ENCODE measurements at regions not wholly inside any gene's neighbourhood (a gene's known extent, or its start where the extent isn't known, plus 50 kb on each side); places are given as distances from the start of the nearest gene placed in this dataset.

DNA sequence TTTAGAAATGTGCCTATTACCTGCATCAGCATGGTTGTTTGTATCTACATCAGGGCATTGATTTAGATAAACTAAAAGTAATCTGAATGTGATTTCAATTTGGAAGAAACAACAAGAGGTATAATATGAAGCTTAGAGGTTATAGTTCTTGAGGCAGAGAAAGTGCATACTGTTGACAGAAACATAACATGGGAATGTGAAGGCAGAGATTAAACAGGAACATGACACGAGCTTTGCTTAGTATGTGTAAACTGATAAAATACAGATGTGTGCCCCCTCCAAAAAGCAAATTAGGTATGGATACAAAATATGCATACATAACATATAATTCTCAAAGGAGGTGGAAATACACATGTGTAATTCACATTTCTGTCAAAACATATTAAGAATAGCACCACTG lies 1180.2 kb upstream of the ADGRL3 start:
- TF ChIP-seq, protein P1, sequence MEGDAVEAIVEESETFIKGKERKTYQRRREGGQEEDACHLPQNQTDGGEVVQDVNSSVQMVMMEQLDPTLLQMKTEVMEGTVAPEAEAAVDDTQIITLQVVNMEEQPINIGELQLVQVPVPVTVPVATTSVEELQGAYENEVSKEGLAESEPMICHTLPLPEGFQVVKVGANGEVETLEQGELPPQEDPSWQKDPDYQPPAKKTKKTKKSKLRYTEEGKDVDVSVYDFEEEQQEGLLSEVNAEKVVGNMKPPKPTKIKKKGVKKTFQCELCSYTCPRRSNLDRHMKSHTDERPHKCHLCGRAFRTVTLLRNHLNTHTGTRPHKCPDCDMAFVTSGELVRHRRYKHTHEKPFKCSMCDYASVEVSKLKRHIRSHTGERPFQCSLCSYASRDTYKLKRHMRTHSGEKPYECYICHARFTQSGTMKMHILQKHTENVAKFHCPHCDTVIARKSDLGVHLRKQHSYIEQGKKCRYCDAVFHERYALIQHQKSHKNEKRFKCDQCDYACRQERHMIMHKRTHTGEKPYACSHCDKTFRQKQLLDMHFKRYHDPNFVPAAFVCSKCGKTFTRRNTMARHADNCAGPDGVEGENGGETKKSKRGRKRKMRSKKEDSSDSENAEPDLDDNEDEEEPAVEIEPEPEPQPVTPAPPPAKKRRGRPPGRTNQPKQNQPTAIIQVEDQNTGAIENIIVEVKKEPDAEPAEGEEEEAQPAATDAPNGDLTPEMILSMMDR (IDR thresholded peaks at IDR 0.05; ENCODE audit: insufficient read depth, low read depth, low read length), result no peak
- no peak for TF ChIP-seq EZH2 (IDR thresholded peaks at IDR 0.05; ENCODE audit: insufficient read depth, low read length)

All from astrocyte (in vitro differentiated cells and primary cell).